ENCODE measurements at regions not wholly inside any gene's neighbourhood (a gene's known extent, or its start where the extent isn't known, plus 50 kb on each side); places are given as distances from the start of the nearest gene placed in this dataset.
"Not testable (repeated sequence)": the region's sequence is repeated elsewhere in the genome, so short reads cannot be mapped to it uniquely, and the experiment has no call there.

GRCh38 chr1:208347191-208347590 lies 103.0 kb upstream of the PLXNA2 start:
- TF ChIP-seq CTCF (IDR thresholded peaks at IDR 0.05; ENCODE audit: insufficient read depth, missing control alignments): no peak
- no peak for DNase-seq (ENCODE audit: insufficient read length, low spot score)
- FAIRE-seq: no peak

DNA sequence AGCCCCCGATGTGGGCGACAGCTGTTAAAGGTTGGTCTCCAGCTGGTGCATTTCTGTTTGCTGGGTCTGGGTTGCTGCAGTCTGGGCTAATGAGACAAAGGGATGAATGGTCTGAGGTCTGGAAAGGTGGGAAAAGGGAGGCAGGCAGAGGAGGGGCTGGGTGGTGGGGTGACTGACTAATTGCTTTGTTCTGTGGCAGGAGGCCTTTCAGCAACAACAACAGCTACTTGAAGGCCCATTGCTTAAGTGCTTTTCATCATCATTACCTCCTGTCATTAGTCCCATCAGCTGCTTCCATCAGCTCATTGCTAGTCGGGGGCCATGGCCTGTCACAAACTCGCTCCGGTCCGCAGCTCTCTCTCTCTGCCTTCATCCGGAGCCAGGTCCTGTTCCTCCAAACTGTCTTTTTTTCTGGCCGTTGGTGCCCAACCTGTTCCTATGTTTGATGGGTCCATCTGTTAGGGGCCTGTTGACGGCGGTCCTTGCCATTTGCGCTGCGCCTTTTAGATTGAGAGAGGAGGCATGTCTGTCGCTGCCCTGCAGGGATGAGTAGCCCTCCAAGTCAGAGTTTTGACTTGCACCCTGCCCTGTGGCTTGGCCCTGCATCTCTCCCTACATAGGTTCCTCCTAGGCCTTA lies 105.6 kb upstream of the PLXNA2 start:
- DNase-seq (ENCODE audit: insufficient read length, low spot score) (no peak), FAIRE-seq (no peak)
- TF ChIP-seq CTCF (IDR thresholded peaks at IDR 0.05; ENCODE audit: insufficient read depth, missing control alignments): no peak

- FAIRE-seq: no peak
- no peak for TF ChIP-seq CTCF (IDR thresholded peaks at IDR 0.05; ENCODE audit: insufficient read depth, missing control alignments)
- DNase-seq (ENCODE audit: insufficient read length, low spot score): no peak
Measured at GRCh38 chr1:208350815-208351214, 106.6 kb upstream of the PLXNA2 start.

DNA sequence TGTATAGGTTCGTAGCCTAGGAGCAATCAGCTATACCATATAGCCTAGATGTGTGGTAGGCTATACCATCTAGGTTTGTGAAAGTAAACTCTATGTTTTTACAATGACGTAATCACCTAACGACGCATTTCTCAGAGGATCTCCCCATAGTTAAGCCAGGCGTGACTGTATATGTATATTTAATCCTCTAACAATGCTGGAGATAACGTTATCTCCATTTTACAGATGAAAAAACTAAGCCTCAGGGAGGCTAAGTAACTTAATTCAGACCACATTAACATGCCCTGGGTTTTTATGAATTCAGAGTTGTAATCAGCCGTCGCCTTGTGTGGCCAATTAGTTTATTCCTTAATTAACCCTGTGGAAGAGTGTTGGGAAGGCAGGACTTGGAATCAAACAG lies 107.7 kb upstream of the PLXNA2 start:
- no peak for FAIRE-seq

DNA sequence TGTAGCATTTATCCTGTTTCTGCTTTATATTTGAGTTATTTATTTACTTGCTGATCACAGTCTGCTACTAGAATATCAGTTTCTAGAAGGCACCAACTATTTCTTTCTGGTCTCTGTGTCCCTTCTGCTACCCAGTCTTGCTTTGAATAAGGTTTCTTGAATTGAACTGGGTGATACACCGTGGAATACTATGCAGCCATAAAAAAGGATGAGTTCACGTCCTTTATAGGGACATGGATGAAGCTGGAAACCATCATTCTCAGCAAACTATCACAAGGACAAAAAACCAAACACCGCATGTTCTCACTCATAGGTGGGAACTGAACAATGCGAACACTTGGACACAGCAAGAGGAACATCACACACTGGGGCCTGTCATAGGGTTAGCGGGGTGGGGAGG lies 109.6 kb upstream of the PLXNA2 start:
- not testable (repeated sequence) for DNase-seq (ENCODE audit: insufficient read length, low spot score); FAIRE-seq

More for the DNA sequence above, 107.7 kb upstream of the PLXNA2 start:
- no peak for TF ChIP-seq CTCF (IDR thresholded peaks at IDR 0.05; ENCODE audit: insufficient read depth, missing control alignments)
- DNase-seq (ENCODE audit: insufficient read length, low spot score): no peak

DNA sequence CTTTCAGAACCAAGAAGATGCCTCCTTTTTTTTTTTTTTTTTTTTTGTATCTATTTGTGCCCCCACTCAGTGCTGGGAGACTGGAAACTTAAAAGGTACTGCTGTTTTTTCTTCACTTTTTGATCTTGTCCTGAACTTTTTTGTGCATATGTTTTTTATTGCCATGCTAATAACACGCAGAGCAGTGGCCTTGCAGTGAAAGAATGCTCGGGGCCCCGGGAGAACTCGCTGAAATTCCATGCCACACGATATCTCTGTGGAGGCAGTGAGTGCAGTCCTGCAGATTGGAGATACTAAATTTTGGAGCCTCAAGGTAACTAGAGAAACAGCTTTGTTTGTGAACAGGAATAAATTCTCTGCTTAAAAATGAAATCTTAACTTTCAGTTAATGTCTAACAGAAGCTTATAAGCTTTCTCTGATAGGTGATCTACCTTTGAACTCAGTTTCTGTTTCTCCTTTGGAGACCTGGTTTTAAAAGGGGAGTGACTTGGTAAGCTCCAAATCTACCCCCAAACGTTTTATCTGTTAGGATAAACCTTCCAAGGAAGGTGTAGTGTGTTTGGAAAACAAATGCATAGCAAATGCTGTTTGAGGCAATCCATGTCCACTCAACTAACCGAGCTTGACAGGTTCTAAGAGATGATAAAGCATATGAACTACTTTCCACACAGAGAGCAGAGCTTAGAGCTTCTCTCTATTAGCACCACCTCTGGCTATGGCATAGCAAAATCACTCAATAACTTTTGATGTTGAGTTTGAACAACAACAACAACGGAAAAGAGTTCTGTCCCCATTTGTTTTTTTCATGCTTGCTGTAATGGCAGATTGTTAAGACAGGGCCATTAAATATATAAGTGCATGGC lies 113.7 kb upstream of the PLXNA2 start:
- TF ChIP-seq CTCF (IDR thresholded peaks at IDR 0.05; ENCODE audit: insufficient read depth, missing control alignments): no peak
- FAIRE-seq (no peak), DNase-seq (ENCODE audit: insufficient read length, low spot score) (no peak)

DNA sequence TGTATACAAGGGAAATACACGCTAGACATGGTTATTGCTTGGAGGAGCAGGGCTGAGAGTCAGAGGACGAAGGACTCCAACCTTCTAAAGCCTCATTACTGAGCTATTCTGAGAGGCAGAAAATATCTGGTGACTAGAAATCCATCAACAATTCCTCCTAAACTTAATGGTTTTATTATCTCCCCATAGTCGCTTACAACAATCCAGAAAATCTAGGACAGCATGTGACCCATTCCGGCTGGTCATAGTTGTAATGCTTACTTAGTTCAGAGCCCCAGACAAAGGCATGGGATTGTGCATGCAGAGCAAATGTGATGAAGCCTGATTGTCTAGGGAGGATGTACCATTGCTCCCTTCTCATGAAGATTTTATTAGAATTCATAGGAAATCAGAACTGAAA lies 114.5 kb upstream of the PLXNA2 start:
- FAIRE-seq: no peak
- no peak for DNase-seq (ENCODE audit: insufficient read length, low spot score)
- no peak for TF ChIP-seq CTCF (IDR thresholded peaks at IDR 0.05; ENCODE audit: insufficient read depth, missing control alignments)
